Tibial nerve (tissue), 4 donors: ENCODE measurements at regions not wholly inside any gene's neighbourhood (a gene's known extent, or its start where the extent isn't known, plus 50 kb on each side); places are given as distances from the start of the nearest gene placed in this dataset.

Experiments used
- DNase-seq, 2 donors: peaks; one replicate each; pipeline ENCODE4 v3.0.0-alpha.2; 2019; ENCODE audit warnings: low spot score in 2 of 2
- H3K27ac ChIP-seq, 4 donors: fragments of 200-600 bp; sonication (generic) in 3 of 4; one replicate each; pipeline ENCODE4 v1.5.1; 2017 to 2019; ENCODE audit warnings: mild to moderate bottlenecking in 1 of 4
- H3K27me3 ChIP-seq, 2 donors: fragments of 200-600 bp; sonication (generic) in 1 of 2; one replicate each; pipeline versions ENCODE4 v1.5.1 to v1.6.0; 2017 to 2019
- H3K36me3 ChIP-seq, 3 donors: fragments of 200-600 bp; sonication (generic); one replicate each; pipeline ENCODE4 v1.5.1; 2018 to 2019
- H3K4me1 ChIP-seq, 4 donors: fragments of 200-600 bp; sonication (generic) in 3 of 4; one replicate each; pipeline ENCODE4 v1.5.1; 2017 to 2019
- H3K4me3 ChIP-seq, 4 donors: fragments of 200-600 bp; sonication (generic) in 3 of 4; one replicate each; pipeline ENCODE4 v1.5.1; 2017 to 2019; ENCODE audit warnings: mild to moderate bottlenecking in 1 of 4, moderate library complexity in 1 of 4
- H3K9me3 ChIP-seq, 4 donors: fragments of 200-600 bp; sonication (generic) in 3 of 4; one replicate each; pipeline ENCODE4 v1.5.1; 2017 to 2019
- EP300 ChIP-seq, 2 donors: sonication (generic); formaldehyde crosslinking; IDR thresholded peaks; one replicate each; pipeline ENCODE4 v1.6.1; 2017; ENCODE audit warnings: antibody characterized with exemption in 2 of 2, mild to moderate bottlenecking in 1 of 2
- POLR2A ChIP-seq, 2 donors: fragments of 450-650 bp; IDR thresholded peaks; one replicate each; pipeline ENCODE4 v1.6.1; 2017; ENCODE audit warnings: antibody characterized with exemption in 2 of 2, mild to moderate bottlenecking in 2 of 2, moderate library complexity in 2 of 2
- WGBS, 2 donors: methylation state at CpG; one replicate each; pipeline ENCODE4 v1.1.5; 2018; 5-methylcytosine and 5-hydroxymethylcytosine counted together
- TF ChIP-seq, protein P1 (sequence below), 5 experiments: fragments of 200-600 bp in 3 of 5; fragments of 450-650 bp in 2 of 5; sonication (generic) in 3 of 5; IDR thresholded peaks; one replicate each; pipeline ENCODE4 v1.5.1; 2016 to 2019; ENCODE audit warnings: antibody characterized with exemption in 5 of 5, mild to moderate bottlenecking in 3 of 5, moderate library complexity in 2 of 5

DNA sequence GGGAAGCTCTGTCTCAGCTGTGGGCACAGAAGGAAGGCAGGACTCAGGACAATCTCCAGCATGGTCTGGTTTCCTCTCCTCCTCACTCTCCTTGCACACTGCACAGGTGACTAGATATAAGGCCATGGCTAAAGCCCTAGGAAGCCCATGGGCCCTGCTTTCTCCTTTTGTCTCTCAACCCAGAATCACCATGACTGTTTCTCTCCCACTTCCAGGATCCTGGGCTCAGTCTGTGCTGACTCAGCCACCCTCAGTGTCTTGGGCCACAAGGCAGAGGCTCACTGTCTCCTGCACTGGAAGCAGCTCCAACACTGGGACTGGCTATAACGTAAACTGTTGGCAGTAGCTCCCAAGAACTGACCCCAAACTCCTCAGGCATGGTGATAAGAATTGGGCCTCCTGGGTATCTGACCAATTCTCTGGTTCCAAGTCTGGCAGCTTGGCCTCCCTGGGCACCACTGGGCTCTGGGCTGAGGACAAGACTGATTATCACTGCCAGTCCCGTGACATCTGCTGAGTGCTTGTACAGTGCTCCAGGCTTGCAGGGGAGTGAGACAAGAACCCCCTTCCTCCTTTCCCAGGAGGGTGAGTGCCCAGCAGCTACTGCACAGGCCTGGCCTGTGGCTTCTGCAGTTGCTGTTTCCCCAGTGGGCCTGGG, 104.0 kb upstream of the TOP3B start:
- H3K4me1 ChIP-seq, result no peaks in the 10 kb centered on the region
- no peak for TF ChIP-seq POLR2A (IDR thresholded peaks at IDR 0.05)
- TF ChIP-seq, protein P1, sequence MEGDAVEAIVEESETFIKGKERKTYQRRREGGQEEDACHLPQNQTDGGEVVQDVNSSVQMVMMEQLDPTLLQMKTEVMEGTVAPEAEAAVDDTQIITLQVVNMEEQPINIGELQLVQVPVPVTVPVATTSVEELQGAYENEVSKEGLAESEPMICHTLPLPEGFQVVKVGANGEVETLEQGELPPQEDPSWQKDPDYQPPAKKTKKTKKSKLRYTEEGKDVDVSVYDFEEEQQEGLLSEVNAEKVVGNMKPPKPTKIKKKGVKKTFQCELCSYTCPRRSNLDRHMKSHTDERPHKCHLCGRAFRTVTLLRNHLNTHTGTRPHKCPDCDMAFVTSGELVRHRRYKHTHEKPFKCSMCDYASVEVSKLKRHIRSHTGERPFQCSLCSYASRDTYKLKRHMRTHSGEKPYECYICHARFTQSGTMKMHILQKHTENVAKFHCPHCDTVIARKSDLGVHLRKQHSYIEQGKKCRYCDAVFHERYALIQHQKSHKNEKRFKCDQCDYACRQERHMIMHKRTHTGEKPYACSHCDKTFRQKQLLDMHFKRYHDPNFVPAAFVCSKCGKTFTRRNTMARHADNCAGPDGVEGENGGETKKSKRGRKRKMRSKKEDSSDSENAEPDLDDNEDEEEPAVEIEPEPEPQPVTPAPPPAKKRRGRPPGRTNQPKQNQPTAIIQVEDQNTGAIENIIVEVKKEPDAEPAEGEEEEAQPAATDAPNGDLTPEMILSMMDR (IDR thresholded peaks at IDR 0.05), result no peak
- no peak for TF ChIP-seq EP300 (IDR thresholded peaks at IDR 0.05)
- H3K4me3 ChIP-seq, result no peak overlapping the region
- H3K36me3 ChIP-seq, result no peaks in the 10 kb centered on the region
- peaks cover 0 to 18% of the 10 kb centered on the region in 2 donors for H3K27me3 ChIP-seq
- no peaks in the 10 kb centered on the region for H3K9me3 ChIP-seq
- WGBS, 2 donors, result 38 to 75% methylated on average over 1 to 2 of the region's 2 CpGs
- no peak for DNase-seq
- H3K27ac ChIP-seq, result no peak overlapping the region

DNA sequence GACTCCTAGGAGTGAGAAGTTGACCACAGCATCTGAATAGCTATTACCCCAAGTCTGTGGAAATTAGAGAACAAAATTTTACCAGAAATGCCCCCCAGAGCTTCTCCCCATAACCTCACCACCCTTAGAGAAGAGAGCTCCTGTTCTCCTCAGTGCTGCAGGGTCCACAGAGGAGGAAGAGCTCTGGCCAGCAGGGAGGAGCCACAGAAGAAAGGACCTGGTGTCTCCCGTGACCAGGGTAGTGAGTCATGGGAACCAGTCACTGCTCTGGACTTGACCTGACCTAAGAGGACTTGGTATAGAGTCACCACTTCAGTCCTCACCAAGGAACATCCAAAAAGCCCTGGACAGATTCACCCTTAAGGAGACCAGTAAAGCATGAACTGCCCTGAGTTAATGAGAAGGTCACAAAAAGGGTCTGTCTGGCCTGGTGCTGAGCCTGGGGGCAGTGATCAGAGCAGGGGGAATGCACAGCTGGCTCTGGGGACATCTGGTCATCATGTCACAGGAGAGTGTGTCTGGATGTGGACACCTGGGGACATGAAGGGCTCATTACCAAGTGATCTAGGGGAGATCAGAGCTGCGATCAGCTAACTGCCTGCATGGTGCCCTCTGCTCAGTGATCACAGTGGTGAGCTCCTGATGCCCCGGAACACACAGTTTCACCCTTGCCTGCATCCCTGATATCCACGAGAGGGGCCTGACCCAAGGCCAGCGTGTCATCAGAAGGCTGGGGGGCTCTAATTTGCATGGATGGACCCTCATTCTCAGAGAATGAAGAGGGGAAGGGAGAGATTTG, 103.3 kb upstream of the TOP3B start:
- Histone ChIP-seq H3K4me1 (no peaks in the 10 kb centered on the region), H3K4me3 (no peak overlapping the region), H3K9me3 (no peaks in the 10 kb centered on the region), H3K27ac (no peak overlapping the region), H3K27me3 (peaks cover 0 to 11% of the 10 kb centered on the region in 2 donors), H3K36me3 (no peaks in the 10 kb centered on the region)
- WGBS, 2 donors, result 54 to 76% methylated on average over 5 of the region's 5 CpGs
- no peak for TF ChIP-seq POLR2A (IDR thresholded peaks at IDR 0.05)
- no peak for TF ChIP-seq EP300 (IDR thresholded peaks at IDR 0.05)
- TF ChIP-seq, protein P1 (IDR thresholded peaks at IDR 0.05), result no peak
- no peak for DNase-seq

DNA sequence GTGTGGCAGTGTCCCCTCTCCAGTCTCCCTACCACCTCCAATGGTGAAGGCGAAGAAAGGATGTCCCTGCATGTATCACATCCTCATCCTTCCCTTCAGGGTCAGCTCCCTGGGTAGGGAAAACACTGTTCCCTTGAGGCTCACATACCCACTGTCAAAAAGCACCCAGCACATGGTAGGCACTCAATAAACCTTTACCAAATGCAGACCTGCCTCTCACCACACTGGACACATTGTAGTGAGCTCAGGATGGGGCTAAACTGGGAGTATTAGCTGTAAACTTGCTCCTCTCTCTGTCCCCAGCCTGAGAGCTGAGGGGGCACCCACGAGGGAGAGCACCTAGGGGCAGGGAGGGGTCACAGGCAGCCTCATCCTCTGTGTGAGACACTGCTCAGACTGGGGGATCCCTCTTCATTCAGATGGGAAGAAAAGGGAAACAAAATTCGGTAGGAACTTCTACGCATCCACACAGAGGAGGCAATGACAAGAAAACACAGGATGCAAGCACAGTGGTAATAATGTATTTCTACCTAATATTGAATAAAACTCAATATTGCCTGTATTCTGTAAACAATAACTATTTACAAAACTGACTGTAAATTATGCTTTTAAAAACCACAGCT, 101.6 kb upstream of the TOP3B start:
- WGBS, 2 donors, result 39 to 53% methylated on average over 4 of the region's 4 CpGs
- Histone ChIP-seq H3K27me3 (no peaks in the 10 kb centered on the region), H3K9me3 (no peaks in the 10 kb centered on the region), H3K4me3 (no peak overlapping the region), H3K4me1 (no peaks in the 10 kb centered on the region), H3K27ac (no peak overlapping the region), H3K36me3 (no peaks in the 10 kb centered on the region)
- DNase-seq, result no peak
- TF ChIP-seq, protein P1 (IDR thresholded peaks at IDR 0.05), result no peak
- TF ChIP-seq POLR2A (IDR thresholded peaks at IDR 0.05), result no peak
- TF ChIP-seq EP300 (IDR thresholded peaks at IDR 0.05), result no peak

DNA sequence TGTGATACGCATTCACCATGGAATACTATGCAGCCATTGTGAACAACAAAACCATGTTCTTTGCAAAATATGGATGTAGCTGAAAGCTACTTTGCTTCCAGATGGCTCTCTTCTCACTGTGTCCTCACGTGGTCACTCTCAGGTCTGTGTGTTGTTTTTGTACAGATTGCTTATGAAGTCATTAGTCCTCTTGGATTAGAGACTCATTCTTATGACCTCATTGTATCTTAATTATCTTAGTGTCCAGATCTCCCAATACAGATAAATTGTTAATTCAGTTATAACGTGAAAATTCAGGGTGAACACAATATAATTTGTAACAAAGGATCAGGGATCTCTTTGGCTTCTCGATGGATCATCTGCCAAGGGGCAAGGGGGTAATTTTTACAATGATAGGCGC, 100.4 kb upstream of the TOP3B start:
- no peak for DNase-seq
- Histone ChIP-seq H3K4me1 (no peaks in the 10 kb centered on the region), H3K4me3 (no peak overlapping the region), H3K27me3 (no peaks in the 10 kb centered on the region), H3K36me3 (no peaks in the 10 kb centered on the region), H3K27ac (no peak overlapping the region), H3K9me3 (no peaks in the 10 kb centered on the region)
- TF ChIP-seq POLR2A (IDR thresholded peaks at IDR 0.05), result no peak
- TF ChIP-seq EP300 (IDR thresholded peaks at IDR 0.05), result no peak
- TF ChIP-seq, protein P1 (IDR thresholded peaks at IDR 0.05), result no peak
- 67% methylated on average over 5 of the region's 5 CpGs for WGBS, 2 donors
